ENCODE measurements at regions not wholly inside any gene's neighbourhood (a gene's known extent, or its start where the extent isn't known, plus 50 kb on each side); places are given as distances from the start of the nearest gene placed in this dataset.

DNA sequence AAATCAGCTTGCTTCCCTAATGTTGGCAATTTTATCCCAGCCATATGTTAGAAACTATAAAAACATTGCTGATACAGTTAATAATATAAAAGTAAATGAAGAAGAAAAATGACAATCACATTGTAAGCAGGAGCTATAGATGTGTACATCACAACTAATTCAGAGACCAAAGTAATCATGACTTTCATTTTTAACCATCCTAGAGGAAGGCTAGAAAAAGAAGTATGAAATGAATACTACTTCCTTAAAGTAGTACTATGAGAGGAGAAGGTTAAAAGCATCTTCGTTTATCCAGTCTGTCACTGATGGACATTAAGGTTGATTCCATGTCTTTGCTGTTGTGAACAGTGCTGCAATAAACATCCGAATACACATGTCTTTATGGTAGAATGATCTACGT is 135.5 kb downstream of the IRS2 start:
- ATAC-seq (no peak), DNase-seq (ENCODE audit: low spot score) (no peak)
- intact Hi-C loops (cut with DNase I) = no loop called here

GRCh38 chr13:109649713-109650112 is 136.7 kb downstream of the IRS2 start:
- no peak for ATAC-seq
- intact Hi-C loops (cut with DNase I) = no loop called here
- no peak for DNase-seq (ENCODE audit: low spot score)

GRCh38 chr13:109647699-109648098 is 138.7 kb downstream of the IRS2 start:
- ATAC-seq (no peak), DNase-seq (ENCODE audit: low spot score) (no peak)
- intact Hi-C loops (cut with DNase I) = no loop called here

DNA sequence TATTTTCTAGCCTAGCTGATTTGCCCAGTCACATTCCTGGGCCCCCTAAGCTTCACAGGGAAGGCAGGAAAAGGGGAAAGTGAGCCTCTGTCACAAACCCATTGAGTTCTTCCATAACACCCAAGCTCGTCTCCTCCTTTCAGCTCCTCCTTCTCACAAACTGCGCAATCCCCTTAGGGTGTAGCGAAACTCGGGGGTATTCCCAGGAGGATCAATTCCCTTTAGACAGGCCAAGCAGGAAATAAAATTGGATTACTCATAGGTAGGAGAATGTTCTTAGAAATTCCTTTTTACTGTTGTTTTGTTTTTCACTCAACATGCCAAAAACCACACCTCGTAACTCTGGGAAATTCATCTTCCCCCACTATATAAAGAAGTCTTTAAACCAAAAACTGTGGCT is 139.3 kb downstream of the IRS2 start:
- intact Hi-C loops (cut with DNase I) = no loop called here
- ATAC-seq = no peak
- DNase-seq (ENCODE audit: low spot score) = no peak

DNA sequence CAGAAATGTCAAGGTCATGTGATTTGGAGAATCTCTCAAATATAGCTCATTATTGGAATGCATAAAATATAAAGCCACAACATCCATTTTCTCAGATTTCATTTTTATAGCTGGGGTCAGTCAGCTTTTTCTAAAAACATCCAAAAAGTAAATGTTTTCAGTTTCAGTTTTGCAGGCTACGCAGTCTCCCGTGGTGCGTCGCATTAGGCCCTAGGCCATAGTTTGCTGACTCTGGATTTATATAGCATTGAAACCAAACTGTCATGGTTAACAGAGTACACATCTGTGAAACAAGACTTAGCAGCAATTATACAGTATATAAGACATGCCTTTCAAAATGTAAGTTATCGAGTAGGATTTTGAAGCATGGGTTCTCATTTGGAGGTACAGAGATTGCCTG is 140.0 kb downstream of the IRS2 start:
- DNase-seq (ENCODE audit: low spot score) (no peak), ATAC-seq (peak; percentile 51)
- intact Hi-C loops (cut with DNase I) = no loop called here

GRCh38 chr13:109645831-109646230 is 140.6 kb downstream of the IRS2 start:
- DNase-seq (ENCODE audit: low spot score) = no peak
- peak; percentile 55 for ATAC-seq

GRCh38 chr13:109644956-109645355 is 141.4 kb downstream of the IRS2 start:
- intact Hi-C loops (cut with DNase I) = no loop called here
- DNase-seq (ENCODE audit: low spot score) (no peak), ATAC-seq (no peak)

More at GRCh38 chr13:109645831-109646230, 140.6 kb downstream of the IRS2 start:
- intact Hi-C loops (cut with DNase I) = no loop called here

DNA sequence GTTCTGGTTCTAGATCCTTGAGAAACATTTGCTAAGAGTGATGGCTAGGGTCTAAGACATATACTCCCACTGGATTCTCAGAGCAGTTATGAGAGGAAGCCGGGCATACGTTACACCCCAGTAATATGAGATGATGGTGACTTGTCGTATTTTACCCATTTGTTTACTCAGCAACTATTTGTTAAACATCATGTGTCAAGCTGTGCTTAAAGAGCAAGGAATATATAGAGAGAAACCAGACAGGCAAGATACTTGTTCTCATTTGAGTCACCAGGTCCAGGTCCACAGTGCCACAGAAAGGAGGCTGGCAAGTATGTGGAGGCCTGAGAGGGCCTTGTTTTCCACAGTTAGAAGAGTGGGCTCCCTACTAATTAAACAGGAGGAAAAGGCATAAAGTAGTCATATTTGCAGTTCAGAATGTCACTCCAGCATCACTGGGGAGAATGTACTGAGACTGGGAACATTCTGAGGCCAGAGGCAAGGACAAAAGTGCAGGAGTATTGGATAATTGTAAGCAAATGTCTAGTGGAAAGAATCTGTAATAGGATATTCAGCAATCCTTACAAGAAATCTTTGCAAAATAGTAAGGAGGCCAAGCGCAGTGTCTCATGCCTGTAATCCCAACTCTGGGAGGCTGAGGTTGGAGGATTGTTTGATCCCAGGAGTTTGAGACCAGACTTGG is 142.2 kb downstream of the IRS2 start:
- DNase-seq (ENCODE audit: low spot score) = no peak
- intact Hi-C loops (cut with DNase I) = no loop called here
- ATAC-seq = no peak

GRCh38 chr13:109642358-109642757 is 144.0 kb downstream of the IRS2 start:
- intact Hi-C loops (cut with DNase I) = no loop called here
- DNase-seq (ENCODE audit: low spot score) (no peak), ATAC-seq (no peak)

- intact Hi-C loops (cut with DNase I) = no loop called here
- ATAC-seq = no peak
Measured at GRCh38 chr13:109636736-109637135, 149.6 kb downstream of the IRS2 start.

GRCh38 chr13:109631069-109631468 is 155.3 kb downstream of the IRS2 start:
- ATAC-seq = no peak
- DNase-seq (ENCODE audit: low spot score) = no peak
- intact Hi-C loops (cut with DNase I) = no loop called here

More at GRCh38 chr13:109636736-109637135, 149.6 kb downstream of the IRS2 start:
- DNase-seq (ENCODE audit: low spot score) = no peak

DNA sequence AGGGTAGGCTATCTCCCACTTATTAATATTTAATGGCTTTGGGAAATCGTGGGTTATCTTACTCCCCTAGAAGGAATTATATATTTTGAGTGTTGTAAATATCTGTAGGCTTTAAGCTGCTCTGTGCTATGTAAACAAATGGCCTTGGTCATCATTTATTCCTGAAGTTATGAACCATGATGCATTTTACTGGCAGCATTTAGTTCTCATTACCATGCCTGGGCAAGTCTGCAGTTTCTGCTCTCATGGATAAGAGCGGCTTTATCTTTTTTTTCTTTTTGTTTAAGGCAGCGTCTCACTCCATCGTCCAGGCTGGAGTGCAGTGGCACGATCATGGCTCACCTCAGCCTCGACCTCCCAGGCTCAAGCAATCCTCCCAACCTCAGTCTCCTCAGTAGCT is 156.1 kb downstream of the IRS2 start:
- ATAC-seq (no peak), DNase-seq (ENCODE audit: low spot score) (no peak)
- intact Hi-C loops (cut with DNase I) = no loop called here

DNA sequence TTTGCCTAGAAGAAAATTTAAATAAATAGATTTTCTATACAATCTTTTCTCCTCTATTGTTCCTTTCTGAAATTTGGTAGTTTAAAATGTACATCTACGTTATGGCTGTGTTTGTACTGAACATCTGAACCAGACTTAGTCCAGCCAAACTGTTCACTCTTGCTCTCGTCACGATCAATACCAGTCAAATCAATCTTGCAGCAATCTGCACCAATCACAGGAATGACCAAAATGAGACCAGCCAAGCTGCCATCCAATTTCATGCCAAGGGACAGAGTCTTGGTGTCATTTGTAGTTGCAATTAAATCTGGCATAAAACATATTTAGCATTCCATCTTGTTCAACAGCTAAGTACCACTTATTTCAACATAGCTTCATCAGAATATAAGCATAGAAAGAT is 156.6 kb downstream of the IRS2 start:
- DNase-seq (ENCODE audit: low spot score) (no peak), ATAC-seq (no peak)
- intact Hi-C loops (cut with DNase I) = no loop called here

DNA sequence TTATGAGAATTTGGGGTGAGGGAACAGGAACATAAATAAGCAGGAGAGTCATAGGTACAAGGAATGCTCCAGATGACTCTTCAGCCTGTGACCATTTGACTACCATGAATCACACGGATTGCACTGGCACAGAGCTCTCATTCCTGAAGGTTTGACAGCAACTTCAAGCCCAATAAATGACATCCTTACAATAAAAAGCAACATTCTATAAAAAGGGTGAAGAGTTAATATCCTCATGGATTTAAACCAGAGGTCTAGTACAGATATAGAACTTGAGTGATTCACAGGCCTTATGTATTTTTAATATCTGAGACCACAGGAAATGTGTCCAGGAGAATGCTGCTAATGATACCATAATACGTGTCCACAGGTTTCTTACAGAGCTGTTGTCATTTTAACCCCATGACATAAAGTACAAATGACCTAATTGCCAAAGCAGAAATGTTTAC is 158.1 kb downstream of the IRS2 start:
- DNase-seq (ENCODE audit: low spot score) = no peak

GRCh38 chr13:109627649-109628048 is 158.7 kb downstream of the IRS2 start:
- ATAC-seq = no peak
- intact Hi-C loops (cut with DNase I) = no loop called here

More for the DNA sequence above, 158.1 kb downstream of the IRS2 start:
- intact Hi-C loops (cut with DNase I) = no loop called here
- no peak for ATAC-seq

DNA sequence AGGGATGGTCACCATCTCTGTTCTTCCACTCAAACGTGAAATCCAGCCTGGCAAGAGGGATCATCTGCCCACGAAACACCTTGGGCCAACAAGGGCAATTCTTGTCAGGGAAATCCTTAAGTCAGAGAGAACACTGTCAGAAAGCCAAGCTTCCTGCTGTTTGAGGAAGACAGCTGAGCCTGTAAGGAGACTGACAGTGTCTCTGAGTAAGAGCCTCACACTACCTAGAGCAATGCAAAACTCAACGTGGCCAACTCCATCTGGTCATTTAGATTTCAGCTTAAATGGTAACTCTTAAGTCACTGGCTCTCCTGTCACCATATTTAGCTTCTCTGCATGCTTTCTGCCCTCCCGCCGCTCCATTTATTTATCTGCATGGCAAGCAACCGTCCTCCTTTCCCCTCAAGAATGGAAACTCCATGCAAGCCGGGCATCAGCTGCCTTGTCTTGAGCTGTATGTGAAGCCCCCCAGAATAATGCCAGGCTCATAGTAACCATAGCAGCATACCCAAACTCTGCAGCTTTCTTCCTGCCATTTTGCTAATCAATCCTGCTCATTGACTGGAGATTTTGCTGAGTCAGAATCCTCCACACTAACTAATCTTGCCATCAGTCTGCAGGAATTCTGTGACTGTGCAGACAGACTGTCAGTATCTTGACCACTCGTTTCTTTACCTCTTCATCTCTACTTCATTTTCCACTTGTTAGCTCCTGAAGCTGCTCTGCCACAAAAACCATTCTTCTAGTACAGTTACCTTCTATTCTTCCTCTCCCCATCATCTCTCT is 159.8 kb downstream of the IRS2 start:
- DNase-seq (ENCODE audit: low spot score) (no peak), ATAC-seq (no peak)
- intact Hi-C loops (cut with DNase I) = no loop called here

More at GRCh38 chr13:109627649-109628048, 158.7 kb downstream of the IRS2 start:
- no peak for DNase-seq (ENCODE audit: low spot score)

DNA sequence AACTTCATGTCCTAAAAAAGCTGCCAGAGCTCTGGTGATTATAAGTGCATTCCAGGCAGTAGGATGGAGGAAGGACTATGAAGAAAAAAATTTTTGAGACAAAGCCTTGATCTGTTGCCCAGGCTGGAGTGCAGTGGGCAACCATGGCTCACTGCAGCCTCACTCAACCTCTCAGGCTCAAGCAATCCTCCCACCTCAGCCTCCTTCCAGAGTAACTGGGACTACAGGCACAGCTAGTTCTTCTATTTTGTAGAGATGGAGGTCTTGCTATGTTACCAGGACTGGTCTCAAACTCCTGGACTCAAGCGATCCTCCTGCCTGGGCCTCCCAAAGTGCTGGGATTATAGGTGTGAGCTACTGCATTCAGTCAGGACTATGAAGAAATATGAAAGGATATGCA is 161.2 kb downstream of the IRS2 start:
- ATAC-seq (no peak), DNase-seq (ENCODE audit: low spot score) (no peak)
- intact Hi-C loops (cut with DNase I) = no loop called here

DNA sequence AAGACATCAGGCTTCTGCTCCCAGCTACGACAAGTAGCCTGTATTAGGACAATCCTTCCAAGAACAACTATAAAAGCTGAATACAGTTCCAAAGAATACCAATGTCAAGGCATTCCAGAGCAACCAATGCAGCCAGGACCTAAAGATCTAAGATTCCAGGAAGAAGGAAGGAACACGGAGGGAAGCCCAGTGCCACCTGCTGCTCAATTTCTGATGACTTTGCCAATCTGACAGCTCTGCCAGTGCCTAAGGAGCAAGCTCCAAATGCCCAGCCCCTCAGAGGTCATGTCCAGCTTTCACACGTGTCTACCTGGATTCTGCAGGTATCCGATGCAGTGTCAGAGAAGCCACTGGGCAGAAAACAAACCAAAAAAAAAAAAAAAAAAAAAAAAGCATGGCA is 164.4 kb downstream of the IRS2 start:
- ATAC-seq (no peak), DNase-seq (ENCODE audit: low spot score) (no peak)
- intact Hi-C loops (cut with DNase I) = no loop called here

- DNase-seq (ENCODE audit: low spot score) = no peak
- ATAC-seq = no peak
- intact Hi-C loops (cut with DNase I) = no loop called here
Measured at GRCh38 chr13:109615721-109616420, 170.5 kb downstream of the IRS2 start.

Data from sciatic nerve (tissue), 2 donors.